HG03565 (cell line): ENCODE measurements at regions not wholly inside any gene's neighbourhood (a gene's known extent, or its start where the extent isn't known, plus 50 kb on each side); places are given as distances from the start of the nearest gene placed in this dataset.

Source experiments
- ATAC-seq: cut with Tn5 transposase; IDR thresholded peaks from one replicate; pipeline ENCODE4 v1.9.1; 2021; ENCODE audit warnings: mild to moderate bottlenecking, moderate library complexity; ENCODE audit not compliant: unreplicated experiment

DNA sequence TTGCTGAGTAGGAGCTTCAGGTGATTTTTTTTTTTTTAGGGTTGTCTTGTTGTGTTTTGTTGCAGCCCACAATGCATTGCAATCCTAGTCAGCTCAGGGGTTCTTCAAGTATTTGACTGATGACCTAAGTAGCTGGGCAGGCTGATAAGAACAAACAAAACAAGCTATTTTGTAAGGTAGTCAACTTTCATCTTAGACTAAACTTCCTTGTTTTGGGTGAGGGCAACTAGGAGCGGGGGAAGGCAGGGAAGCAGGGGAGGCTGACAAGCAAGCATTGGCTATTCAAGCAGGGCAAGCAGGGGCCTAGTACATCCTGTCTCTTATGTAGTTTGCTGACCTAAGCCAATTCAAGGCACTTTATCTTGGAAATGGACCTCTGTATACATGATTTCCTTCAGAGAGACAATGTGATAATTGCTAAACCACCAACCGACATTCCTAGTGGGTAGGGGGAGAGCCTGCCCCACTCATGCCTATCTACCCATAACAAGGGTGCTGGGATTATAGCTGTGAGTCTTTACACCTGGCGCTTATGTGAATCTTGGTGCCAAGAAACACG is 163.3 kb upstream of the PRKCQ start:
- no peak for ATAC-seq

- no peak for ATAC-seq
Observed at GRCh38 chr10:6741541-6741941, 161.5 kb upstream of the PRKCQ start.

- ATAC-seq = no peak
Observed at GRCh38 chr10:6739530-6740174, 159.6 kb upstream of the PRKCQ start.

GRCh38 chr10:6738112-6738768 is 158.2 kb upstream of the PRKCQ start:
- no peak for ATAC-seq

GRCh38 chr10:6737758-6738111 is 157.7 kb upstream of the PRKCQ start:
- no peak for ATAC-seq

DNA sequence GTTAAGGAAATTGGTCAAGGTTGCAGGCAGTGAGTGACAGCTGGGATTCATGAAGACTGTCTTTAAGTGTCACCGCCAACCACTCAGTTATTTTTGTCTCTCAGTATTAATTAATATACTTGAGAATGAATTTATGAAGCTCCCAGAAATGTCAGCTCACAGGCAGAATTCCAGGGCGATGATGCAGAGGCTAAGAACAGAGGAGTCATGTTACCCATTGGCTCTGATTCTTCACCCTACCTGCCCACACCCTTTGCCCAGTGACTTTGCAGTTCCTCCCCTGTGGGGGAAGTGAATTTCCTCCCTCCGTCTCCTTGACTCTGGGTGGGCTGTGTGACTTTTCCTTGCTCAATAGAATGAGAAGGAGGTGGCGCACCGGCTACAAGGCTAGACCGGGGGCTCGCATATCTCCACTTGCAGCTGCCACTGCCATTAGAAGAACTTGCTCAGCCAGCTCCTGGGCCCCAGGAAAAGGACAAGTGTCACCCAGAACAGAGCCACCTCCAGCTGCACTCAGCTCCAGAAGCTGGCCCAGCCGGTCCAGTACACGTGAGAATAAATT is 157.1 kb upstream of the PRKCQ start:
- ATAC-seq = no peak

DNA sequence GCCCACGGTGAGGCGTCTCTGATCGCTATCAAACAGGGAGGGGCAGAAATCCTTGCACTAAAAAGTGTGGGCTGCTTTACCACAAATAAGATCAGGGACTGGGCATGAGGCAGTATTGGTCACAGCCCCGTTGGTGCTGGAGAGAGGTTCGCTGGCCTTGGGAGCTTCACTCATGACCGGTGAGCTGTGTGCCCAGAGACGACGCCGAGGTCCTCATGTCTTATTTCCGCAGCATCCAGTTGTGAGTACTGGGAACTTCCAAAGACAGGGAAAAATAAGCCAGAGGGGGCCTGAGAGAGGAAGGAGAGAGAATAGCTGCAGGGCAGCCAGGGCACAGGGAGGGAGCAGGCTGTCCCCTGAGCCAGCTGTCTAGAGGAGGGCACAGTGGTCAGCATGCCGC is 154.2 kb upstream of the PRKCQ start:
- no peak for ATAC-seq

DNA sequence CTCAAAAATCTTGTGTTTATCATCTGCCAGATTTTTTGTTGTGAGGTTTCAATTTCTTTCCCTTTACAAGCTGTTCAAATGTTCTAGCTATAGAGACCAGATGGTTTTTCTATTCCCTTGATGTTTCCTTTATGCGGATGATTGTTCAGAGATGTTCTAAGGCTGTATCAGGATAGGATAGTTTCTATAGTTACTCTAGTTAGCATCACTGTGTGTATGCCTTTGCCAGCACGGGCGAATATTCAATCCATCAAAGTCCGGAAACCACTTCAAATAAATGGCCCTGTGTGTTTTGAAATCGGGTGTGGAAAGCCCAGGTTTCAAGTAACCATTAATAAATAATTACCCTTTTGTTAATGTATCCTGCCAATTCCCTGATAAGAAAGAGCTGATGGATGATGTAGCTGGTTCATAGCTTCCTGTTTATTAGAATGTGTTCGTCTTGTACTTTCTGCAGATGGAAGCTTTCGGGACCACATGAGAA is 149.8 kb upstream of the PRKCQ start:
- no peak for ATAC-seq

DNA sequence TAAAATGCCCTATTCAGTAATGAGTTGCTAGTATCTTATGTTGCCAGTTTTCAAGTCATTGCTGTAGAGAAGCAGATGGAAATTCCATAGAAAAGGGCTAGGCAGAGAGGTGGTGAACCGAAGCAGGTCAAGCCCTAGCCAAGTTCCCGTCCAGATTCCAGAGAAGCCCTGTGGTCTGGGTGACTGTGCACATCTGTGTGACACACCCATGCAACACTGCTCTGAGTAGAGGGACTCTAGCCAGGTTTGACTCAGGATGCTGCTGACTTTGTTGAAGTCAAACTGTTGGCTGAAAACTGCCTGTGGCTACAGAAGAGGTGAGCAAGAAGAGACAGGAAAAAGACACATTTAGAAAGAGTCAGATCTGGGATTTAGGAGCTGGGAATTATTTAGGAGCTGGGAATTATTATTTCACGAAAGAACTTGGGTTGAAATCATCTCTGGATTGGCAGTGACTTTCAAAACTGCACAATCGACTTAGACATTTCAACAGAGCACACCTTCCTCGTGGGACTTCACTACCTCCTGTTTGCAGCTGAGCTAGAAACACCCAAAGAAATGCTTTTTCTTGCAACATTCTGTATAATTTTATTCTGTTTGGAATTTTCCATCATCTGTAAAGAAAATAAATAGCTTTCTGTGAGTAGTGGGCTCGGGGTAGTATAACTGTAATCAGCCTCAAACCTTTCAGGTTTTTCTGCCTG is 149.1 kb upstream of the PRKCQ start:
- ATAC-seq = no peak

- no peak for ATAC-seq
Observed at GRCh38 chr10:6726924-6727323, 146.8 kb upstream of the PRKCQ start.

GRCh38 chr10:6722616-6723004 is 142.5 kb upstream of the PRKCQ start:
- ATAC-seq = no peak

GRCh38 chr10:6721964-6722615 is 142.0 kb upstream of the PRKCQ start:
- ATAC-seq = no peak

GRCh38 chr10:6721480-6721879 is 141.4 kb upstream of the PRKCQ start:
- ATAC-seq = no peak

DNA sequence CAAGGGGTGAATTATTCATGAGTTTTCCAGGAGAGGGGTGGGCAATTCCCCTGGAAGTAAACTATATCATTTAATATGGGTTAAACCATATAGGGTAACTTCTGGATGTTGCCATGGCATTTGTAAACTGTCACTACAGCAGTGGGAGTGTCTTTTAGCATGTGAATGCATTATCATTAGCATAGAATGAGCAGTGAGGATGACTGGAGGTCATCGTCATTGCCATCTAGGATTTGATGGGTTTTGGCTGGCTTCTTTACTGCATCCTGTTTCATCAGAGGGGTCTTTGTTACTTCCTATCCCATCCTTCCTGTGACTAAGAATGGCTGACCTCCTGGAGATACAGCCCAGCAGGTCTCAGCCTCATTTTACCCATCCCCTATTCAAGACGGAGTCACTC is 139.5 kb upstream of the PRKCQ start:
- no peak for ATAC-seq

DNA sequence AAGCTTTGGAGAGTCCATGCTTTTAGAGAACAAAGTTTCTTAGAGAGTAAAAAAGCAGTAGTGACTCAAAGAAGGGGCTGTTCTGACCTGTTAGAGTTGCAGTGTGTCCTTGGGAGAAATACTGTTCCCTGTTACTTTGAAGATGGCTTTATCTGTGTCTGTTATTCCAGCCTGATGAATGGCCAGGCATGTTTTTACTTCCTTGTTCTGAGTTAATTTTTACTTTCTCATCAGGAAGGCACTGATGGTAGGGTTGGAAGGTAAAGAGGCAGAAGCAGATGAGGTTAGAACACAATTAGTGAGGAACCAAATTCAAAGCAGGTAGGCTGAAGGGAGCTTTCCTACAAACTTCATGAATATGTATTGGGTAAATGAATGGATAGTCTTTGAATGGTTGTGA is 138.5 kb upstream of the PRKCQ start:
- no peak for ATAC-seq

DNA sequence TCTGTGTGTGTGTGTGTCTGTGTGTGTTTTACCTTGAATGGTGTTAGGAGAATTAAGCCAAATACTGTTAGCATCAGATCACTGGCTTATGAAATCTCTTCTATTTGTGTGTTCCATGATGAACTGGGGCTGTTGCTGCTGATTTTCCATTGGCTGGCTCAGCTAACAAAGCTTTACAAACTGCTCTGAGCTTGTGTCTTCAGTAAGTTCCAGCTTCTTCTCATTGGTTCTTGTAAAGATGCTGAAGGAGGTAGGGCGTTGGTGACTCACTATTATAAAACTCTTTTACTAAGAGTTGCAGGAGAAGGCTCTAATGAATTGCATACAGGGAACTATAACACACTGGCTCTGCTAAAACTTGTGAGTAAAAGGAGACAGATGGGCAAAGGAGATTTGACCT is 136.4 kb upstream of the PRKCQ start:
- ATAC-seq = no peak

DNA sequence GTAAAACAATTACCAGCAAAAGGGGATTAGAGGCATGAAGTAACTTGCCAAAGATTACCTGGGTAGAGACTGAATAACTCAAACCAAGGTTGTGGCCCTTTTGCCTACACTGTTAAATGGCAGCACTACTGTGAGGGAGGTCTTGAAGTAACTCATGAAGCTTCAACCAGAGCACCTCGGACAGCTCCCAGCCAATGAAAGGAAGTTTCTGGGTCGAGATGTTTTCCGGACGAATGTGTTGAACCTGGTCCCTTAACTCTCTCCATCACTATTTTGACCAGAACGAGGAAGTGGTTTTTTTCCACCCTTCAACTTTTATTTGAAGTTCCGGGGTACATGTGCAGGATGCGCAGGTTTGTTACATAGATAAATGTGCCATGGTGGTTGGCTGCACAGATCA is 133.6 kb upstream of the PRKCQ start:
- ATAC-seq = no peak

GRCh38 chr10:6713120-6713519 is 133.0 kb upstream of the PRKCQ start:
- ATAC-seq = no peak

DNA sequence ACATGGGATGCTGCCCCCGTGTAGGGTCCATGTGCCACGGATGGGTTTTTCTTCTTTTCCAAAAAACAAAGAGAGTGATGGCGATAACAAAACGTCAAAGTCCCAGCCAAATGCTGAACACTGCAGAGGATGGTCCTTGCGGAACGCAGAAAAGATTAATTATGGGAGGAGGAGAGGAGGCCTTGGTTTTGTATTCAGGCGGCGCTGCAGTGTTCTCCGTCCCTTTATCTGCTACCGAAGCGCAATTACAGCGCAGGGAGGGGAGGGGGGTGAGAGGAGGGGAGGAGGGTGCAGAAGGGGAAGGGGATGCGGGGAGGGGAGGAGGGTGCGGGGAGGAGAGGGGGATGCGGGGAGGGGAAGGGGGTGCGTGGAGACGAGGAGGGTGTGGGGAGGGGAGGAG is 131.8 kb upstream of the PRKCQ start:
- no peak for ATAC-seq

DNA sequence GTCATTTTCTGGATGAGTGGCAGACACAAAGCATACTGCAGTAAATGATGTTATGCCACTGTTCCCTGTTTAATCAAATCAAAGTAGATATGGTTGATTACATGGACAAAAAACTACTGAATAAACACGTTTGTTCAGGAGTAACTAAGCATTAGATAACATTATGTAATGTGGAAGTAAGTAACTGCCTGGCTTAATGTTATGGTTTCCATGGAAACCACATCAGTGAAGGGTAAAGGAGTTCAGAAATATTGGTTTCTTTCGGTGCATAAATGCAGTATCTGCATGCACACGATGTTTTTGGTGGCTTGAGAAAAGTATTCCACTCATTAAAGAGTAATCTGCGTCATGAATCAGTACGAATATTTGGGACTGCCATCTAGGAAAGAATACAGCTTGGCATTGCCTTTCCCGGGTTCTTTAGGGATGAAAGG is 131.3 kb upstream of the PRKCQ start:
- ATAC-seq = no peak

DNA sequence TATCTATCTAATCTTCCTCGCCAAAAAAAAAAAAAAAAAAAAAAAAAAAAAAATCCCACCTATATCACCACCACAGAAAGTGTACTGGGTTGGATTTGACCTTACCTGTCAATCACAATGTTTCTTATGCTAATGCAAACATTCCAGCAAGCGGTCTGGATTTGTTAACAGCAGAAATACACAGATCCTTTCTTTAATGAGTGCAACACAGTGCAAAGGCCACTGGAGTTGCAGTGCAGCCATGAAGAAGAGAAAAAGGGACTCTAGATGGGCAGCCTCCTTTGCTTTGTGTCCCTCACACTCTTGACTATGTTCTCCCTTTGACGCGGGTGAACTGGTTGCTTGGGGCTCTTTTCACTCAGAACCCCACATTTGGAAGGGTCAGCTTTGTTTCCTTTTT is 127.3 kb upstream of the PRKCQ start:
- ATAC-seq = no peak
